ENCODE measurements at regions not wholly inside any gene's neighbourhood (a gene's known extent, or its start where the extent isn't known, plus 50 kb on each side); places are given as distances from the start of the nearest gene placed in this dataset.
"Not testable (repeated sequence)": the region's sequence is repeated elsewhere in the genome, so short reads cannot be mapped to it uniquely, and the experiment has no call there.

DNA sequence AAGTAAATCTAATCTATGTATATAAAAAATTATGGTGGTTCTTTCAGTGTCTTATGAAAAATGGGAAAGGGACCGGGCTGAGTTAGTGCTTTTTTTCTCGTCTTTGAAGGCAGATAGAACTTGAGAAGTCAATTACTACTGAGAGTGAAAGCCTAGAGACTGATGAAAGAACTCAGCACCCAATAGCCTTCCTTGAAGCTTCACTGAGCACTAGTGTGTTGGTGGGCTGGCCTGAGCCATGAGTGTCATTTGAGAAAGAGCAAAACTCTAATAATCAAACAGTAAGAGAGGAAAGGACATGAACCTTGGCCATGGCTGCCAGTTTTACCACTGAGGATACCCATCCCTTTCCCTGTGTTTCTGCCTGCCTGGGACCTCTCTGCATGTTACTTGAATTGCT lies 428.3 kb upstream of the RASGRP1 start:
- TF ChIP-seq, protein P1, sequence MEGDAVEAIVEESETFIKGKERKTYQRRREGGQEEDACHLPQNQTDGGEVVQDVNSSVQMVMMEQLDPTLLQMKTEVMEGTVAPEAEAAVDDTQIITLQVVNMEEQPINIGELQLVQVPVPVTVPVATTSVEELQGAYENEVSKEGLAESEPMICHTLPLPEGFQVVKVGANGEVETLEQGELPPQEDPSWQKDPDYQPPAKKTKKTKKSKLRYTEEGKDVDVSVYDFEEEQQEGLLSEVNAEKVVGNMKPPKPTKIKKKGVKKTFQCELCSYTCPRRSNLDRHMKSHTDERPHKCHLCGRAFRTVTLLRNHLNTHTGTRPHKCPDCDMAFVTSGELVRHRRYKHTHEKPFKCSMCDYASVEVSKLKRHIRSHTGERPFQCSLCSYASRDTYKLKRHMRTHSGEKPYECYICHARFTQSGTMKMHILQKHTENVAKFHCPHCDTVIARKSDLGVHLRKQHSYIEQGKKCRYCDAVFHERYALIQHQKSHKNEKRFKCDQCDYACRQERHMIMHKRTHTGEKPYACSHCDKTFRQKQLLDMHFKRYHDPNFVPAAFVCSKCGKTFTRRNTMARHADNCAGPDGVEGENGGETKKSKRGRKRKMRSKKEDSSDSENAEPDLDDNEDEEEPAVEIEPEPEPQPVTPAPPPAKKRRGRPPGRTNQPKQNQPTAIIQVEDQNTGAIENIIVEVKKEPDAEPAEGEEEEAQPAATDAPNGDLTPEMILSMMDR (conservative IDR thresholded peaks at IDR 0.05; ENCODE audit: control insufficient read depth, insufficient read depth, low read depth, low read length), result no peak
- H3K4me3 ChIP-seq (ENCODE audit: control insufficient read depth, low read depth, low read length), result no peak overlapping the region
- DNase-seq (ENCODE audit: low read depth), result no peak

DNA sequence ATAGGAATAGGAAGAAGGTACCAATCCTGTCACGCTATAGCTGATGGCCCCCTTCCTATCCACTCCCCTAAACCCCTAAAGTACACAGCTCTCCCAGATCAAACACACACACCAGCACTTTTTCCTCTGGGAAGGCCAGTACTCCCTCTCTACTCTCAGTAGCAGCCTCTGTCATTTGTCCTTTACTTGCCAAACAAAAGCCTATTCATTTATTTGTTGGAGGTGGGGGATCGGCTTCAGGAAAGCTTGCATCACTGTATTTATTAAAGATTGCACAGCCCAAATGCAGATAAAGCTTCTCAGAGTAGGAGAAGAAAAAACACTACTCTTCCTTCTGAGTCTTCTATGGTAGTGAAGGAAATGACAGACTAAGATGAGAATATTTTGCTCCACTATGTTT lies 429.7 kb upstream of the RASGRP1 start:
- no peak for DNase-seq (ENCODE audit: low read depth)
- no peak overlapping the region for H3K4me3 ChIP-seq (ENCODE audit: control insufficient read depth, low read depth, low read length)
- TF ChIP-seq, protein P1 (conservative IDR thresholded peaks at IDR 0.05; ENCODE audit: control insufficient read depth, insufficient read depth, low read depth, low read length), result no peak

DNA sequence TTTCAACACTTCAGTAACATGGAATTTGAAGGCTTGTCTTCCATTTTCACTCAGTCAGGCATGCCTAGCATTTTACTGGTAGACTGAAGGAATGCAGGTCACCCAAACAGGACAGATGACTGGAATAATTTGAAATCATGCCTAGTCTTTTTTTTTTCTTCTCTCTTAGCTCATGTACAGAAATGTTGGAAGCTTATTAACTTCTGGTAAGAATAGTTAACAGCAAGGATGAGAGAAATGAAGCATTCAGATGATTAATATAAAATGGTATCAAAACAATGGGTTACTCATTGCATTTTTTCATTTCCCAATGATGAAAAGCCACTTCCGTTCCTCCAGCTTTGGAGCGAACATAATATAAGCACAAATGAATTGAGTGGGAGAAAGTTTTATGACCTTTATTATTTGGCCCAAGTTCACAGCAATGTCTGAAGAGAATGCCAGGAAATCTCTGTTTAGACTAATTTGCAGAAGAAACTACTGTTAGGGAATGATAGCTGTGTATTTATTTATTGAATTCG lies 431.6 kb upstream of the RASGRP1 start:
- DNase-seq (ENCODE audit: low read depth), result peak; percentile 94
- no peak overlapping the region for H3K4me3 ChIP-seq (ENCODE audit: control insufficient read depth, low read depth, low read length)
- TF ChIP-seq, protein P1 (conservative IDR thresholded peaks at IDR 0.05; ENCODE audit: control insufficient read depth, insufficient read depth, low read depth, low read length), result no peak

DNA sequence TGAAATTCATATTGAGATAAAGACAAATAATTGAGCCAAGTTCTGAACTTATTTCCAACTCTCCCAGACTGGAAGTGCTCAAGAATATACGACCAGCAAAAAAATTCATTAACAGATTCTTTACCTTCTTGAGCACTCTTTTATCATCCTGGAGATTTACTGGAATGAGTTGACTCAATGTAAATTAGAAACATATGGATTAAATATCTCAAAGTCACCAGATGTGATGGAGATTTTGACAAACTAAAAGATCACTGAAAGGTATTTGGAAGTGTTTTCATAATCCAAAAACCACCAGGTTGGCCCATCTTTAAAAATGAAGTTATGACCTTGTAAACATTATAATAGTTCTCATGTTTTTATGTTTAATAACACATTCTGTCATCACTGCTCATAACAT lies 433.2 kb upstream of the RASGRP1 start:
- no peak for DNase-seq (ENCODE audit: low read depth)
- TF ChIP-seq, protein P1 (conservative IDR thresholded peaks at IDR 0.05; ENCODE audit: control insufficient read depth, insufficient read depth, low read depth, low read length), result no peak

DNA sequence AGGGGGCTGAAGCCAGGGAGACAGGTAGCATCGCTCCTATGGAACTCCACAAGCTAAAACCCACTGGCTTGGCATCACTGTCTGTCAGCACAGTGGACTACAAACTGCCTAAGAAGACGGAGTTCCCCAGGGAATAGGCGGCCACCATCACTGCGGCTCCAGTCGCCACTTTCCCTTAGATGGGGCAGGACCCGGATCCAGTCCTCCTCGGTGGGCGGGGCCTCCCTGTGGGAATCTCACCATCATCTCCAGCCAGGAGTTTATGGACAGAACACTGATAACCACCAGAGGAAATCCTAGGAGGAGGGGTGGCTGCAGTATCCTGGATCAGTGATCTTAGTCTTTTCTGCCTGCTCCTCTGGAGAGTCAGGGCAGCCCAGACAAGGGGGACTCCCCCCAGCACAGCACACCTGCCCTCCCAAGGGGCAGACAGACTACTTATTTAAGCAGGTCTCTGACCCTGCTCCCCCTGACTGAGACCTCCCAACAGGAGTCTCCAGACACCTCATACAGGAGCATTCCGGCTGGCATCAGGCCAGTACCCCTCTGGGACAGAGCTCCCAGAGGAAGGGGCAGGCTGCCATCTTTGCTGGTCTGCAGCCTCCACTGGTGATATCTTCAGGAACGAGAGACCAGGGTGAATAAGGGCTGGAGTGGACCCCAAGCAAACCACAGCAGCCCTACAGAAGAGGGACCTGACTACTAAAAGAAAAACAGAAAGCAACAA lies 435.6 kb upstream of the RASGRP1 start:
- TF ChIP-seq, protein P1 (conservative IDR thresholded peaks at IDR 0.05; ENCODE audit: control insufficient read depth, insufficient read depth, low read depth, low read length), result no peak
- no peak for DNase-seq (ENCODE audit: low read depth)
- H3K4me3 ChIP-seq (ENCODE audit: control insufficient read depth, low read depth, low read length), result no peak overlapping the region

More for the DNA sequence above, 433.2 kb upstream of the RASGRP1 start:
- H3K4me3 ChIP-seq (ENCODE audit: control insufficient read depth, low read depth, low read length), result no peak overlapping the region

DNA sequence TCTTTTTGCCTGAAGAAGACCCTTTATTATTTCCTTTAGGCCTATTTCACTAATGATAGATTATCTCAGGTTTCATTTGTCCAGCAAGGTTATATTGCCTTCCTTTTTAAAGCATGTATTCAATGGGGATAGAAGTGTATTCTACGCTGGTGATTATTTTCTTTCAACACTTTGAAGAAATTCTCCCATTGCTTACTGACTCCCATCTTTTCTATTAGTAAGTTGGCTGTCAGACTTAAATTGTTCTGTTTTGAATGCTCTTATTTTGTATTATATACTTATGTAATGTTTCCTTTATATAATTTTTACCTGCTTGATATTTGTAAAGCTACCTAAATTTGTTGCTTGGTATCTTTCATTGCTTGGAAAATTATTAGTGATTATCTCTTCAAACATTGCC lies 445.1 kb upstream of the RASGRP1 start:
- H3K4me3 ChIP-seq (ENCODE audit: control insufficient read depth, low read depth, low read length), result no peak overlapping the region

DNA sequence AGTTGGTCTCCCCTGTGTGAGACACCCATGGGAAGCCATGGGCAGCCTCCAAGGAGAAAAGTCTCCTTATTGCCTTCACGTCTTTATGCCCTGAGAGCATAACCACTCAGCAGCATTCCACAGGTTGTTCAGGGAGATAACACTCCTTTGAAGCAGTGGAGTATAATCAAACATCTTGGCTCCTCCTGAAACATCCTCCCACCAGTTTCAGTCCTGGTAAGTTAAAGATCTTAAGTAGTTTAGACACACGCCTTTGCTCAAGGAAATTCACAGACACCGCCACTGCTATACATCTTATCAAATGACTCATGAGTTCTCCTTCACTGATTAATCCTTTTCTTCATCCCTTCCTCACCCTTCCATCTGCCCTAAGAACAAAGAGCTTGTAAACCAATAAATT lies 446.5 kb upstream of the RASGRP1 start:
- not testable (repeated sequence) for DNase-seq (ENCODE audit: low read depth); H3K4me3 ChIP-seq (ENCODE audit: control insufficient read depth, low read depth, low read length)

More for the DNA sequence above, 445.1 kb upstream of the RASGRP1 start:
- no peak for DNase-seq (ENCODE audit: low read depth)
- TF ChIP-seq, protein P1 (conservative IDR thresholded peaks at IDR 0.05; ENCODE audit: control insufficient read depth, insufficient read depth, low read depth, low read length), result no peak
